IMR-90 (cell line): ENCODE measurements at regions not wholly inside any gene's neighbourhood (a gene's known extent, or its start where the extent isn't known, plus 50 kb on each side); places are given as distances from the start of the nearest gene placed in this dataset.
A peak's percentile ranks its signal among the peaks of the same experiment; 100 is the strongest.

Source experiments
- ATAC-seq: fragments of 200-7000 bp; cut with Tn5 transposase; 2 replicates; pipeline ENCODE4 v1.9.1; 2020; ENCODE audit warnings: low read depth, mild to moderate bottlenecking, moderate library complexity
- BruUV-seq: library from RNA; stranded (reverse); fragments of 400-500 nt; replicated peaks from 2 replicates; lab custom pipeline; 2021; lab: Mats Ljungman, UMichigan
- CTCF ChIA-PET: fragments of 300-600 bp; formaldehyde crosslinking; extraction: SDS; loops from one replicate; lab custom pipeline; 2021; ENCODE audit warnings: antibody characterized with exemption; lab: Yijun Ruan, JAX
- POLR2A ChIA-PET: fragments of 300-600 bp; sonication (Branson Sonifier 250); formaldehyde crosslinking; loops from one replicate; lab custom pipeline; 2022; ENCODE audit warnings: antibody characterized with exemption; ENCODE audit not compliant: unreplicated experiment; lab: Charles Lee
- DNase-seq: peaks from one replicate; pipeline ENCODE4 v3.0.0; 2013
- H2AFZ ChIP-seq: replicated peaks from 2 replicates; pipeline ENCODE3; 2013; ENCODE audit warnings: low read length, mild to moderate bottlenecking; ENCODE audit not compliant: poor library complexity
- H2AK5ac ChIP-seq: 2 replicates; pipeline ENCODE4 v1.6.1; 2013; ENCODE audit warnings: low read depth, low read length, inconsistent platforms
- H2AK9ac ChIP-seq: replicated peaks from 2 replicates; pipeline ENCODE3; 2013; ENCODE audit warnings: mild to moderate bottlenecking, low read depth, low read length, moderate library complexity; ENCODE audit not compliant: poor library complexity
- H2BK120ac ChIP-seq: 2 replicates; pipeline ENCODE4 v1.6.1; 2013; ENCODE audit warnings: low read depth, low read length, inconsistent platforms
- H2BK15ac ChIP-seq: 3 replicates; pipeline ENCODE4 v1.6.1; 2013; ENCODE audit warnings: low read depth, low read length, inconsistent platforms
- H2BK20ac ChIP-seq: 2 replicates; pipeline ENCODE4 v1.6.1; 2013; ENCODE audit warnings: low read depth, mild to moderate bottlenecking, inconsistent platforms, low read length, moderate library complexity
- H2BK5ac ChIP-seq: 2 replicates; pipeline ENCODE4 v1.6.1; 2013; ENCODE audit warnings: mild to moderate bottlenecking, low read depth, low read length, inconsistent platforms; ENCODE audit not compliant: poor library complexity, severe bottlenecking
- H3K14ac ChIP-seq: replicated peaks from 2 replicates; pipeline ENCODE4 v1.6.1; 2013; ENCODE audit warnings: low read depth, low read length, inconsistent platforms
- H3K18ac ChIP-seq: 2 replicates; pipeline ENCODE4 v1.6.1; 2013; ENCODE audit warnings: low read depth, low read length, control low read depth
- H3K23ac ChIP-seq: 2 replicates; pipeline ENCODE4 v1.6.1; 2013; ENCODE audit warnings: low read depth, low read length, inconsistent platforms
- H3K27ac ChIP-seq: 2 replicates; pipeline ENCODE4 v1.5.1; 2013; ENCODE audit warnings: mild to moderate bottlenecking, control low read depth, low read length; ENCODE audit not compliant: insufficient read depth
- H3K27me3 ChIP-seq: 2 replicates; pipeline ENCODE4 v1.6.1; 2013; ENCODE audit warnings: low read length; ENCODE audit not compliant: control insufficient read depth, insufficient read depth
- H3K36me3 ChIP-seq: 2 replicates; pipeline ENCODE4 v1.6.1; 2013; ENCODE audit warnings: low read length, mixed read lengths; ENCODE audit not compliant: control insufficient read depth, insufficient read depth
- H3K4ac ChIP-seq: 2 replicates; pipeline ENCODE4 v1.6.1; 2013; ENCODE audit warnings: low read depth, low read length, inconsistent platforms
- H3K4me1 ChIP-seq: 2 replicates; pipeline ENCODE4 v1.6.1; 2013; ENCODE audit warnings: low read length, mixed read lengths; ENCODE audit not compliant: control insufficient read depth, insufficient read depth
- H3K4me2 ChIP-seq: 2 replicates; pipeline ENCODE4 v1.6.1; 2013; ENCODE audit warnings: low read depth, mild to moderate bottlenecking, control low read depth, low read length, moderate library complexity
- H3K4me3 ChIP-seq: 2 replicates; pipeline ENCODE4 v1.5.1; 2013; ENCODE audit warnings: low read depth, mild to moderate bottlenecking, control low read depth, low read length, moderate library complexity; ENCODE audit not compliant: insufficient read depth
- H3K56ac ChIP-seq: 2 replicates; pipeline ENCODE4 v1.6.1; 2013; ENCODE audit warnings: low read length, inconsistent platforms; ENCODE audit not compliant: insufficient read depth; ENCODE audit errors: extremely low read depth
- H3K79me1 ChIP-seq, 2 experiments: 2 replicates each; pipeline ENCODE4 v1.6.1; 2013; ENCODE audit warnings: low read length in 2 of 2, inconsistent platforms in 1 of 2, low read depth in 1 of 2
- H3K9ac ChIP-seq: 2 replicates; pipeline ENCODE4 v1.6.1; 2013; ENCODE audit warnings: low read depth, low read length, control low read depth
- H3K9me1 ChIP-seq: 2 replicates; pipeline ENCODE4 v1.6.1; 2013; ENCODE audit warnings: low read length, inconsistent platforms; ENCODE audit not compliant: insufficient read depth
- H3K9me3 ChIP-seq: 2 replicates; pipeline ENCODE4 v1.6.1; 2013; ENCODE audit warnings: low read length; ENCODE audit not compliant: control insufficient read depth, insufficient read depth
- H4K20me1 ChIP-seq: 2 replicates; pipeline ENCODE4 v1.6.1; 2013; ENCODE audit warnings: low read length, inconsistent platforms; ENCODE audit not compliant: insufficient read depth
- H4K5ac ChIP-seq: 2 replicates; pipeline ENCODE4 v1.6.1; 2013; ENCODE audit warnings: mild to moderate bottlenecking, low read depth, low read length, control low read depth
- H4K8ac ChIP-seq, 2 experiments: 2 replicates each; pipeline ENCODE4 v1.6.1; 2013; ENCODE audit warnings: low read depth in 2 of 2, low read length in 2 of 2, control low read depth in 1 of 2, inconsistent platforms in 1 of 2
- H4K91ac ChIP-seq: 2 replicates; pipeline ENCODE4 v1.6.1; 2013; ENCODE audit warnings: low read depth, low read length, inconsistent platforms; ENCODE audit not compliant: insufficient read depth
- CEBPB ChIP-seq: IDR thresholded peaks from 2 replicates; pipeline ENCODE4 v1.6.1; 2012; ENCODE audit warnings: low read depth, low read length, improper control_type of control experiment
- CHD1 ChIP-seq: IDR thresholded peaks from 2 replicates; pipeline ENCODE4 v1.6.1; 2012; ENCODE audit warnings: low read depth, low read length, improper control_type of control experiment
- FOS ChIP-seq: fragments of 150-350 bp; IDR thresholded peaks from 2 replicates; pipeline ENCODE4 v1.6.1; 2016; ENCODE audit warnings: low read depth, low read length
- MAFK ChIP-seq: IDR thresholded peaks from 2 replicates; pipeline ENCODE4 v1.6.1; 2012; ENCODE audit warnings: low read depth, low read length, improper control_type of control experiment
- MAZ ChIP-seq: IDR thresholded peaks from 2 replicates; pipeline ENCODE4 v1.6.1; 2012; ENCODE audit warnings: low read depth, mild to moderate bottlenecking, low read length, improper control_type of control experiment, moderate library complexity, borderline replicate concordance
- MXI1 ChIP-seq: IDR thresholded peaks from 2 replicates; pipeline ENCODE4 v1.6.1; 2012; ENCODE audit warnings: low read depth, mild to moderate bottlenecking, low read length, moderate library complexity, borderline replicate concordance
- NFE2L2 ChIP-seq: fragments of 150-350 bp; IDR thresholded peaks from 2 replicates; pipeline ENCODE4 v1.6.1; 2016; ENCODE audit warnings: low read depth, mild to moderate bottlenecking, low read length
- POLR2A ChIP-seq: IDR thresholded peaks from 2 replicates; pipeline ENCODE4 v1.6.1; 2012; ENCODE audit warnings: mild to moderate bottlenecking, low read depth, low read length
- RAD21 ChIP-seq: IDR thresholded peaks from 2 replicates; pipeline ENCODE4 v1.6.1; 2012; ENCODE audit warnings: low read length, improper control_type of control experiment
- RCOR1 ChIP-seq: IDR thresholded peaks from 2 replicates; pipeline ENCODE4 v1.6.1; 2012; ENCODE audit warnings: mild to moderate bottlenecking, low read length, improper control_type of control experiment; ENCODE audit not compliant: insufficient replicate concordance
- RFX5 ChIP-seq: IDR thresholded peaks from 2 replicates; pipeline ENCODE4 v1.8.0; 2012; ENCODE audit warnings: low read depth, mild to moderate bottlenecking, low read length, moderate library complexity
- WGBS, 2 experiments: methylation state at CpG; one replicate each; pipeline versions ENCODE4 v1.1.5 to v1.1.7; 2013; ENCODE audit warnings: missing lambda C conversion rate in 2 of 2; ENCODE audit not compliant: insufficient read length in 1 of 2; ENCODE audit errors: extremely low coverage in 2 of 2; 5-methylcytosine and 5-hydroxymethylcytosine counted together
- dilution Hi-C: fragments of 300-500 bp; cut with HindIII; formaldehyde crosslinking; loops from one replicate; pipeline ENCODE4 v1.14.3; 2018; ENCODE audit warnings: low sequenced_read_pairs; ENCODE audit not compliant: unreplicated experiment
- in situ Hi-C: fragments of 300-500 bp; cut with MboI; formaldehyde crosslinking; loops from 3 replicates; pipeline ENCODE4 v1.14.3; 2019; ENCODE audit warnings: low sequenced_read_pairs, inconsistent platforms, mixed read lengths
- intact Hi-C: fragments of 100-400 bp; cut with micrococcal nuclease; formaldehyde crosslinking; loops from 2 replicates; pipeline ENCODE4 v1.10.0; 2022
- TF ChIP-seq, protein P1 (sequence below): conservative IDR thresholded peaks from 2 replicates; pipeline ENCODE4 v1.5.1; 2012; ENCODE audit warnings: mild to moderate bottlenecking, low read depth, low read length, improper control_type of control experiment

DNA sequence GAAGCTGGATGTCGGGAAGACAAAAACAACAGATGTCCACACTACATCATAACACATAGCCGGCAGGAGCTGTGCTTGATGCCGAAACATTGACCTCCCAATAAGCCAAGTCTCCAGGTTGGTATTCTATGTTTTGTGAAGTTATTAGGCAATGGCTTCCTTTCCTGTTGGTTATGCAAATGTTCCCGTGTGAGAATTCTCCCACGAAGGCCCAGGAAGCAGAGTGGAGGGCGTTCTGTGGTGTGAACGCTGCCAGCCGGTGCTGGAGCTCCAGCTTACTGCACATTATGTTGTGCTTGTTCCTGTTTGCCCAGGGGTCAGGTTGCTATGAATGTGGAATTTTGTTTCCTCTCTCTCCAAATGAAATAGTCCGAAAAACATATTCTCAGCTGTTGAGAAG lies 156.4 kb upstream of the HMGA2 start:
- intact Hi-C loops = no loop called here
- BruUV-seq = no TSS peak

More for the DNA sequence above, 156.4 kb upstream of the HMGA2 start:
- H2BK5ac ChIP-seq = peak overlapping the region; percentile 81
- H2AK5ac ChIP-seq = peak overlapping the region; percentile 88
- ChIA-PET POLR2A (no interaction called here), CTCF (interaction anchor here (0.9 kb wide), 1 partner anchor 27 kb away, joined by 3 read pairs; no protein-coding TSS in a partner anchor)
- peak overlapping the region; percentile 84 for H4K5ac ChIP-seq
- no peak overlapping the region for H3K56ac ChIP-seq
- no peaks in the 10 kb centered on the region for H3K36me3 ChIP-seq
- peak overlapping the region; percentile 88 for H2BK20ac ChIP-seq
- peak overlapping the region; percentile 34 to 62; a peak in 3 of 4 replicates for H4K8ac ChIP-seq
- DNase-seq (no peak), ATAC-seq (no peak)
- TF ChIP-seq POLR2A (no peak), RAD21 (no peak), NFE2L2 (no peak), RFX5 (no peak), MAZ (no peak), FOS (no peak), RCOR1 (no peak), CEBPB (no peak), MAFK (no peak), MXI1 (no peak), CHD1 (no peak)
- TF ChIP-seq, protein P1, sequence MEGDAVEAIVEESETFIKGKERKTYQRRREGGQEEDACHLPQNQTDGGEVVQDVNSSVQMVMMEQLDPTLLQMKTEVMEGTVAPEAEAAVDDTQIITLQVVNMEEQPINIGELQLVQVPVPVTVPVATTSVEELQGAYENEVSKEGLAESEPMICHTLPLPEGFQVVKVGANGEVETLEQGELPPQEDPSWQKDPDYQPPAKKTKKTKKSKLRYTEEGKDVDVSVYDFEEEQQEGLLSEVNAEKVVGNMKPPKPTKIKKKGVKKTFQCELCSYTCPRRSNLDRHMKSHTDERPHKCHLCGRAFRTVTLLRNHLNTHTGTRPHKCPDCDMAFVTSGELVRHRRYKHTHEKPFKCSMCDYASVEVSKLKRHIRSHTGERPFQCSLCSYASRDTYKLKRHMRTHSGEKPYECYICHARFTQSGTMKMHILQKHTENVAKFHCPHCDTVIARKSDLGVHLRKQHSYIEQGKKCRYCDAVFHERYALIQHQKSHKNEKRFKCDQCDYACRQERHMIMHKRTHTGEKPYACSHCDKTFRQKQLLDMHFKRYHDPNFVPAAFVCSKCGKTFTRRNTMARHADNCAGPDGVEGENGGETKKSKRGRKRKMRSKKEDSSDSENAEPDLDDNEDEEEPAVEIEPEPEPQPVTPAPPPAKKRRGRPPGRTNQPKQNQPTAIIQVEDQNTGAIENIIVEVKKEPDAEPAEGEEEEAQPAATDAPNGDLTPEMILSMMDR = no peak
- peak overlapping the region; percentile 50; the same call in 1 of the 2 replicates for H3K18ac ChIP-seq
- peaks cover 22% of the 10 kb centered on the region for H3K4me1 ChIP-seq
- H3K4ac ChIP-seq = peak overlapping the region; percentile 91
- peak overlapping the region; percentile 62 for H2AFZ ChIP-seq
- in situ Hi-C loops (no loop called here), dilution Hi-C loops (no loop called here)
- no peaks in the 10 kb centered on the region for H4K20me1 ChIP-seq
- H3K9ac ChIP-seq = no peak overlapping the region
- H3K4me3 ChIP-seq = no peak overlapping the region
- peaks cover 19% of the 10 kb centered on the region for H3K9me1 ChIP-seq
- peak overlapping the region; percentile 92 for H3K14ac ChIP-seq
- H2BK15ac ChIP-seq = peak overlapping the region; percentile 91
- H3K27me3 ChIP-seq = no peaks in the 10 kb centered on the region
- peak overlapping the region; percentile 96 for H2BK120ac ChIP-seq
- no CpG with 5 or more reads among the region's 9 CpGs for WGBS, 2 experiments
- H2AK9ac ChIP-seq = no peak overlapping the region
- H3K27ac ChIP-seq = no peak overlapping the region
- H3K79me1 ChIP-seq = peaks cover 0 to 22% of the 10 kb centered on the region in 2 experiments; a peak in 3 of 4 replicates
- peak overlapping the region; percentile 32; the same call in 1 of the 2 replicates for H3K23ac ChIP-seq
- H3K9me3 ChIP-seq = no peaks in the 10 kb centered on the region
- no peak overlapping the region for H3K4me2 ChIP-seq
- peak overlapping the region; percentile 70 for H4K91ac ChIP-seq
